GM23248 (cell line): ENCODE measurements at regions not wholly inside any gene's neighbourhood (a gene's known extent, or its start where the extent isn't known, plus 50 kb on each side); places are given as distances from the start of the nearest gene placed in this dataset.

Source experiments
- EZH2 ChIP-seq: fragments of 200-600 bp; sonication (generic); IDR thresholded peaks from 2 replicates; pipeline ENCODE4 v1.6.1; 2018; ENCODE audit warnings: antibody characterized with exemption, mild to moderate bottlenecking; ENCODE audit not compliant: insufficient read depth, poor library complexity, severe bottlenecking
- EZH2phosphoT487 ChIP-seq: fragments of 200-600 bp; sonication (generic); IDR thresholded peaks from 2 replicates; pipeline ENCODE4 v1.6.1; 2018; ENCODE audit warnings: antibody characterized with exemption, moderate library complexity, mild to moderate bottlenecking, low read depth; ENCODE audit not compliant: insufficient read depth

GRCh38 chr11:86737230-86737629 lies 63.1 kb upstream of the PRSS23 start:
- TF ChIP-seq EZH2phosphoT487 (no peak), EZH2 (no peak)
